AG10803 (cell line): ENCODE measurements at regions not wholly inside any gene's neighbourhood (a gene's known extent, or its start where the extent isn't known, plus 50 kb on each side); places are given as distances from the start of the nearest gene placed in this dataset.
"Not testable (repeated sequence)": the region's sequence is repeated elsewhere in the genome, so short reads cannot be mapped to it uniquely, and the experiment has no call there.

ENCODE experiments used
- DNase-seq: peaks from one replicate; pipeline ENCODE4 v3.0.0; 2010; ENCODE audit warnings: low read depth
- H3K4me3 ChIP-seq: 2 replicates; pipeline ENCODE4 v1.5.1; 2011; ENCODE audit warnings: mild to moderate bottlenecking, low read length, control low read depth
- CTCF ChIP-seq: conservative IDR thresholded peaks from 2 replicates; pipeline ENCODE4 v1.5.1; 2011; ENCODE audit warnings: mild to moderate bottlenecking, low read length, control low read depth, inconsistent platforms

DNA sequence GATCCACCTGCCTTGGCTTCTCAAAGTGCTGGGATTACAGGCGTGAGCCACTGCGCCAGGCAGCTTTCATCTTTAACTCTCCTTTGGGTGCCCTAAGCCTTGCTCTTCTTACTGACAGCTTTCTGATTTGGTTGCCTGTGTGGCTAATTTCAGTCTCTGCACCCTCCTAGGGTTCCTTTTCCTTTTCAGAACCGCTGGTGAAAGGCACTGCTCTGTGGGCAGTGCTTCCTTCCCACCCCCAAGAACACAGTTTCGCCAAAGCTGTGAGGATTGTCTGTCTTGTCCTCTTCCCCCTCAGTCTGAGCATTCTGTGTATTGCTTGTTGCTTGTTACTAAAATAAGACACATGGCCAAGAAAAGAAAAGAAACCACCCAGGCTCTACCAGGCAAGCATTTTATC lies 101.4 kb upstream of the FRMPD3 start:
- no peak for TF ChIP-seq CTCF
- no peak for DNase-seq

DNA sequence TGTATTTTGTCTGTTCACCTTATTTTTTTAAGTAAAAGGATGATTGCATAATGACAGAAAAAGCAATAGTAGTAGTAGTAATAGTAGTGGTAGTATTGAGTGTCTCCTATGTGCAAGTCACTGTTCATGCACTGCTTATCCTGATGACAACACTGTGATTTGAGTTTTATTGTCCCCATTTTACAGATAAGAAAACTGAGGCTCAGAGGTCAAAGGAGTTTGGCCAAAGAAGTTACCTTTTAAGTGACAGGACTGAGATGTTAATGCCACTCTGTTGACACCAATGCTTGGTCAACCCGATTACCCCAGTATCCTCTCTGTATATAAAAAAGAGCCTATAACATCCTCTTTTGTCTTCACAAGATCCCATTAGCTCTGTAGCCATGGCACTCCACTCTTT lies 100.5 kb upstream of the FRMPD3 start:
- TF ChIP-seq CTCF, result no peak
- DNase-seq, result no peak
- no peak overlapping the region for H3K4me3 ChIP-seq

More for the DNA sequence above, 101.4 kb upstream of the FRMPD3 start:
- H3K4me3 ChIP-seq, result no peak overlapping the region

- H3K4me3 ChIP-seq, result no peak overlapping the region
- no peak for DNase-seq
- TF ChIP-seq CTCF, result no peak
These were observed 93.9 kb upstream of the FRMPD3 start for GRCh38 chrX:107355533-107355932.

DNA sequence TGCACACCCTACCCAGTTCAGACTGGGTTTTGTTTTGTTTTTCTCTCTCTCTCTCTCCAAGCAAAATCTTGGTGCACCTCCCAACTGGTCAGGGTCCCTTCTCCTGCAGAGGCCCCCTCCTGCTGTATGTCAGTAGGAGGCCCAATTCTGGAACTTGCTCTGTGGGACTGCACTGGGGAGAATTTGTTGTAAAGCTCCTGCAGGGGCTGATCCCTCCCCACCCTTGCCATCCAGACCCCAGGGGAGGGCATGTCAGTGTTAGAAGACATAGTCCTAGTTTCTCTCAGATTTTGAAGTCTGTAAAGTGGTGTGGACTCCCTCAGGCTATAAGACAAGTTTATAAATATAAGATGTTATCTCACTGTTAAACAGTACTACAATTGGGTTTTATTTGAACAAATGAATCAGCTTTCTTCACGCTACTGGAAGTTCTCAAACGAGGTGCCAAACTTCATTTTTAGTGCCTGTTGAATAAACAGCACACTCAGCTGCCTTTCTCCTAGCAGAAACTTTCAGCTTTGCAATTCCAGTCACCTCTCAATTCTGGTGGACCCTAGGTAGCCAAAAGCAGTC lies 88.6 kb upstream of the FRMPD3 start:
- no peak for DNase-seq
- no peak overlapping the region for H3K4me3 ChIP-seq
- TF ChIP-seq CTCF, result no peak

- not testable (repeated sequence) for DNase-seq, H3K4me3 ChIP-seq
These were observed 79.3 kb upstream of the FRMPD3 start for GRCh38 chrX:107370185-107370584.

DNA sequence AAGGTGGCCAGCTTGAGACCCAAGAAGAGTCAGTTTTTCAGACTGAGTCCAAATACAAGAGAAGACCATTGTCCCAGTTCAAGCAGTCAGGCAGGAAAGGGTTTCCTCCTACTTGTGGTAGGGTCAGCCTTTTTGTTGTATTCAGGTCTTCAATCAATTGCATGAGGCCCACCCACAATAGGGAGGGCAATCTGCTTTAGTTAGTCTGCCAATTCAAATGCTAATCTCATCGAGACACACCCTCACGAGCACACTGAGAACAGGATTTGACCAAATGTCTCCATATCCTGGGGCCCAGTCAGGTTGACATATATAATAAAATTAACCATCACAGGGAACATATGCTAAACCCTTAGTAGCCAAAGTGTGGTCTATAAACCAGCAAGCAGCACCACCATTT lies 75.3 kb upstream of the FRMPD3 start:
- no peak overlapping the region for H3K4me3 ChIP-seq
- TF ChIP-seq CTCF, result no peak
- no peak for DNase-seq

DNA sequence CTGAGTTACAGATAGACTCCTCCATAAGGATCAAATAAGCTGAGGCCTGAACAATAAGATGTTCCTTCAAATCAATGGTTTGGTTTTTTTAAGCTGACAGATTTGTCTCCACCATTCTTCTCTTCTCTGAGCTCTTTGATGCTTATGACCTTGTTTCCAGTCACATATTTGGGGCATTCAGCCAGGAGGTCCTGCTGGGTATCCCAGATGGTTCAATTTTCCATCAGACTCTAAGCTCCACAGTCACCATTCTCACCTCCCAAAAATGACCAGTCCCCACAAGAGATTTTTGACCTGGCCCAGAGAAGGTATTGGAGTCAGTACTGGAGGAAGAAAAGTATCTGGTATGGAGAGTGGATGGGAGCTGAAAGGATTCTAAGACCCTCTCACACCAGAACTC lies 74.6 kb upstream of the FRMPD3 start:
- DNase-seq, result no peak
- TF ChIP-seq CTCF, result no peak
- H3K4me3 ChIP-seq, result no peak overlapping the region

GRCh38 chrX:107376186-107376585 lies 73.3 kb upstream of the FRMPD3 start:
- not testable (repeated sequence) for DNase-seq, H3K4me3 ChIP-seq
